ENCODE measurements at regions not wholly inside any gene's neighbourhood (a gene's known extent, or its start where the extent isn't known, plus 50 kb on each side); places are given as distances from the start of the nearest gene placed in this dataset.

DNA sequence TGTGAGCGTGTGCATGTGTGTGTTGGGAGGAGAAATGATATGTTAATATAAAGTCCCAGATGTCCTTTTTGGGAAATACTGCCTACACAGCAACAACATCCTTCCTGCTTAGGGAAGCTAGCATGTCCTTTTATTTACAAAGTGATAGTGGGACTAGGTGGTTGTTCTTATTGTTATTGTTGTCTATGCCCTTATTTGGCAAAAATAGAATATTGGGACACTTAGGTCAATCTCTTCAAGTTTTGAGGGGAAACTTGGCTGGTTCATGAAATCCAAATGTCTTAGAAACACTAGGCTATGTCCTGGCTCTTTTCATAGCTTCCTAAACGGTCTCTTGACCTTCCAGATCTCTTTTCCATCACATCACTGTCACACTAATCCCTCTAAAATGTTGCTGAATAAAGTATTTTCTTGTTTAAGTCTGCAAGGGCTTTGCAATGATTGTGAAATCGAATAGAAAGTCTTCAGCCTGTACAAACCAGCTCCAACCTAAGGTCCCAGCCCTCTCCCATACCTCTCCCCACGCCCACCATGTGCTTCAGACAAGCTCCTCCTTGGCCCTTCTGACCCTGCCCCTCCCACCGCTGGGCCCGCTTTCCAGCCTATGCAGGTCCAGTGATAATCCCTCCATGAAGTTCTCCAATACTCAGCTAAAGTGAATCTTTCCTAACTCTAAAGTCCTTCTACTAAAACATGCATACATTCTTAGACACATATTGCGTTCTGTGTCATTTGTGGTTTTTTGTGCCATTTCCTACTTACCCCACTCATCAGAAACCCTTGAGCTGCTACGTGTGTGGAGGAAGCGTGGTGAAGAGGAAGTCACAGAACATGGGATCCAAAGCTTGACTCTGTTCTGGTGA lies 205.1 kb downstream of the LY86 start:
- no peak for DNase-seq (ENCODE audit: low spot score)
- ATAC-seq (ENCODE audit: low FRiP score) = no peak
- TF ChIP-seq, protein P1, sequence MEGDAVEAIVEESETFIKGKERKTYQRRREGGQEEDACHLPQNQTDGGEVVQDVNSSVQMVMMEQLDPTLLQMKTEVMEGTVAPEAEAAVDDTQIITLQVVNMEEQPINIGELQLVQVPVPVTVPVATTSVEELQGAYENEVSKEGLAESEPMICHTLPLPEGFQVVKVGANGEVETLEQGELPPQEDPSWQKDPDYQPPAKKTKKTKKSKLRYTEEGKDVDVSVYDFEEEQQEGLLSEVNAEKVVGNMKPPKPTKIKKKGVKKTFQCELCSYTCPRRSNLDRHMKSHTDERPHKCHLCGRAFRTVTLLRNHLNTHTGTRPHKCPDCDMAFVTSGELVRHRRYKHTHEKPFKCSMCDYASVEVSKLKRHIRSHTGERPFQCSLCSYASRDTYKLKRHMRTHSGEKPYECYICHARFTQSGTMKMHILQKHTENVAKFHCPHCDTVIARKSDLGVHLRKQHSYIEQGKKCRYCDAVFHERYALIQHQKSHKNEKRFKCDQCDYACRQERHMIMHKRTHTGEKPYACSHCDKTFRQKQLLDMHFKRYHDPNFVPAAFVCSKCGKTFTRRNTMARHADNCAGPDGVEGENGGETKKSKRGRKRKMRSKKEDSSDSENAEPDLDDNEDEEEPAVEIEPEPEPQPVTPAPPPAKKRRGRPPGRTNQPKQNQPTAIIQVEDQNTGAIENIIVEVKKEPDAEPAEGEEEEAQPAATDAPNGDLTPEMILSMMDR (IDR thresholded peaks at IDR 0.05) = no peak

DNA sequence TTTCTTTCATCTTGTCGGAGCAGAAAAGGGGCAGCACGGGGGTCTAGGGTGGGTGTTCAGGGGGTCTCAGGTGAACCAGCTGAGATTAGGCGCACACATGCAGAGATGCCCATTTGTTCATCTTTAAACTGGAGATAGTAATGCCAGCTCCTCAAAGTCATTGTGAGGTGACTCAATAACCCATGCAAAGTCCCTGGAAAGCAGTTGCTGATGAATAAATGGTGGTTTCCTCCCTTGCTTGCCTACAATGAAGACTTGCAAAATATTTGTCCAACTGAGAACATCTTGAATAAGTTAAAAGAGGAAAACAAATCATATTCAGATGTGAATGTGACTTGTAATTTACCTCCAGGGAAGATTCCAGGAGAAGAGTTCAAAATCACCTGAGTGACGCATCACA lies 206.9 kb downstream of the LY86 start:
- DNase-seq (ENCODE audit: low spot score) (no peak), ATAC-seq (ENCODE audit: low FRiP score) (no peak)
- TF ChIP-seq, protein P1 (IDR thresholded peaks at IDR 0.05) = no peak

DNA sequence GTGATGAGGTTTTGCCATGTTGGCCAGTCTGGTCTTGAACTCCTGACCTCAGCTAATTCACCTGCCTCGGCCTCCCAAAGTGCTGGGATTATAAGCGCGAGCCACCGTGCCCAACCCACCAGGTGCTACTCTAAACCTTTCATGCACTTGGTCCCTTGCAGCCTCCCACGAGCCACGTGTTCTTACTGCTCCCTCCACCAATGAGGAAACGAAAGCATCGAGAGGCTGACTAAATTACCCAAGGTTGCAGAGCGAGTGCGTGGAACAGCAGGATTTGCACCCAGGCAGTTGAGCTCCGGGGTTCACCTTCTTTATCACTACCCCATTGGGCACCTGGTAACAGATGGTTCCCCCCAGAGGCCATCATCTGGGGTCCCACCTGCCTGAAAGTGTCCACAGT lies 208.3 kb downstream of the LY86 start:
- TF ChIP-seq, protein P1 (IDR thresholded peaks at IDR 0.05) = no peak
- DNase-seq (ENCODE audit: low spot score) (no peak), ATAC-seq (ENCODE audit: low FRiP score) (no peak)

- ATAC-seq (ENCODE audit: low FRiP score) = no peak
- TF ChIP-seq, protein P1 (IDR thresholded peaks at IDR 0.05) = no peak
- DNase-seq (ENCODE audit: low spot score) = no peak
Measured at GRCh38 chr6:6798448-6798860, 209.9 kb downstream of the LY86 start.

GRCh38 chr6:6801005-6801335 lies 212.4 kb downstream of the LY86 start:
- no peak for ATAC-seq (ENCODE audit: low FRiP score)
- TF ChIP-seq, protein P1 (IDR thresholded peaks at IDR 0.05) = no peak
- no peak for DNase-seq (ENCODE audit: low spot score)

DNA sequence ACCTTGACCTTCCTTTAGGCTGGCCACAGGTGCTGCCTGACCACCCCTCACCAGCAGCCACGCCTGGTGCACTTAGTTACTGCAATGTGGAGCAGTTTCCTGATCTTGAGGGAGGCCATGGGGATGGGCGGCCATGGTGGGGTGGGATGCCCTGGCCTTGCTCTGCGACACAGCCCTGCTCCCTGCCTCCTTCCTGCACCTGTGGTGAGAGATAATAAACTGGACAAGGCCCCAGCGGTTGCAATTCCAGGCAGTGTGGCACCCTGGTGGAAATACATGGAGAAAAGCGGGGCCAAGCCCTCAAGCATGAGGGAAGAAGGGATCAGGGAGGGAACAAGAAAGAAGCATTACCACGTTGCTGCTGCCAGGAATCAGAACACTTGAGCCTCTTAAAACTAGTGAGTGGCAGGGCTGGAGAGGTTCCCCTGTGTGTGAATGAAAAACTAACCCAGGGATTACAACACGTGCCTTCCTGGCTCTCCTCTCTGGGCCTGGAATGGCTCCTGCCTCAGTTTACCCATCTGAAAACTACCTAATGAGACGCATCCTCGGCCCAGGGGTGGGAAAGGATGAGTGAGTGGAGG lies 213.2 kb downstream of the LY86 start:
- DNase-seq (ENCODE audit: low spot score) = no peak
- ATAC-seq (ENCODE audit: low FRiP score) = no peak
- TF ChIP-seq, protein P1 (IDR thresholded peaks at IDR 0.05) = no peak
